H1 (cell line): ENCODE measurements at regions not wholly inside any gene's neighbourhood (a gene's known extent, or its start where the extent isn't known, plus 50 kb on each side); places are given as distances from the start of the nearest gene placed in this dataset.

Source experiments
- CTCF ChIA-PET: fragments of 300-600 bp; sonication (Branson Sonifier 250); formaldehyde crosslinking; loops from one replicate; lab custom pipeline; 2021; ENCODE audit not compliant: partially characterized antibody; lab: Charles Lee
- POLR2A ChIA-PET: fragments of 300-600 bp; sonication (Branson Sonifier 250); formaldehyde crosslinking; loops from one replicate; lab custom pipeline; 2021; ENCODE audit warnings: inconsistent platforms; ENCODE audit not compliant: partially characterized antibody; lab: Charles Lee
- DNase-seq, 2 experiments: peaks; one replicate each; pipeline versions ENCODE4 v3.0.0 to v3.0.0-alpha.2; 2010 to 2022; ENCODE audit warnings: low spot score in 2 of 2, low read depth in 1 of 2, mixed read lengths in 1 of 2
- FAIRE-seq: peaks from 2 replicates; lab custom pipeline; 2011; peaks lifted over from hg19 to GRCh38; lab: Jason Lieb, UNC
- H2AFZ ChIP-seq: 2 replicates; pipeline ENCODE4 v1.8.1; 2012; ENCODE audit warnings: low read length, inconsistent platforms
- H2AK5ac ChIP-seq: 2 replicates; pipeline ENCODE4 v1.6.1; 2013; ENCODE audit warnings: low read depth, low read length
- H2BK120ac ChIP-seq: replicated peaks from 2 replicates; pipeline ENCODE3; 2013; ENCODE audit warnings: low read depth, low read length, inconsistent platforms
- H2BK12ac ChIP-seq: 2 replicates; pipeline ENCODE4 v1.6.1; 2013; ENCODE audit warnings: low read depth, low read length
- H2BK15ac ChIP-seq: 2 replicates; pipeline ENCODE4 v1.6.1; 2013; ENCODE audit warnings: low read length
- H2BK20ac ChIP-seq: 2 replicates; pipeline ENCODE4 v1.6.1; 2013; ENCODE audit warnings: low read length
- H2BK5ac ChIP-seq: 2 replicates; pipeline ENCODE4 v1.6.1; 2013; ENCODE audit warnings: low read depth, low read length
- H3K14ac ChIP-seq: 2 replicates; pipeline ENCODE4 v1.6.1; 2013; ENCODE audit warnings: inconsistent platforms; ENCODE audit not compliant: insufficient read length
- H3K18ac ChIP-seq: 2 replicates; pipeline ENCODE4 v1.6.1; 2013; ENCODE audit warnings: low read length; ENCODE audit errors: extremely low read depth
- H3K23ac ChIP-seq: 2 replicates; pipeline ENCODE4 v1.6.1; 2013; ENCODE audit warnings: inconsistent platforms; ENCODE audit not compliant: insufficient read length
- H3K23me2 ChIP-seq: 2 replicates; pipeline ENCODE4 v1.6.1; 2013; ENCODE audit warnings: low read depth, low read length
- H3K27ac ChIP-seq: 2 replicates; pipeline ENCODE4 v1.6.1; 2011; ENCODE audit warnings: low read depth, low read length, inconsistent platforms
- H3K27me3 ChIP-seq, 4 experiments: replicated peaks in 1 of 4; 1 replicate in 1 of 4; 2 replicates in 3 of 4; pipeline versions ENCODE4 v1.6.1 to v1.8.1; 2011 to 2013; ENCODE audit warnings: low read length in 3 of 4, mild to moderate bottlenecking in 3 of 4, inconsistent platforms in 2 of 4, mixed read lengths in 2 of 4, moderate library complexity in 1 of 4; ENCODE audit not compliant: control insufficient read depth in 3 of 4, insufficient read depth in 3 of 4; ENCODE audit errors: extremely low read depth in 1 of 4
- H3K36me3 ChIP-seq, 4 experiments: 2 replicates each; pipeline versions ENCODE4 v1.6.1 to v1.8.1; 2011 to 2013; ENCODE audit warnings: mild to moderate bottlenecking in 4 of 4, low read length in 3 of 4, moderate library complexity in 2 of 4, control low read depth in 1 of 4, inconsistent platforms in 1 of 4; ENCODE audit not compliant: insufficient read depth in 4 of 4, control insufficient read depth in 2 of 4
- H3K4ac ChIP-seq: replicated peaks from 2 replicates; pipeline ENCODE3; 2013; ENCODE audit warnings: low read length, low read depth, mixed read lengths, inconsistent platforms; ENCODE audit not compliant: insufficient read length
- H3K4me1 ChIP-seq, 4 experiments: replicated peaks in 1 of 4; 1 replicate in 1 of 4; 2 replicates in 3 of 4; pipeline versions ENCODE4 v1.6.1 to v1.8.1; 2011 to 2013; ENCODE audit warnings: low read length in 3 of 4, inconsistent platforms in 2 of 4, mixed read lengths in 1 of 4; ENCODE audit not compliant: insufficient read depth in 4 of 4, control insufficient read depth in 3 of 4
- H3K4me2 ChIP-seq, 2 experiments: 2 replicates each; pipeline versions ENCODE4 v1.6.1 to v1.8.1; 2011 to 2013; ENCODE audit warnings: low read depth in 2 of 2, low read length in 2 of 2, control low read depth in 1 of 2, inconsistent platforms in 1 of 2, mild to moderate bottlenecking in 1 of 2; ENCODE audit not compliant: insufficient read depth in 1 of 2
- H3K4me3 ChIP-seq, 4 experiments: fragments of 200-600, 300-600 bp in 1 of 4; sonication (generic), shearing (Covaris generic), sonication (Bioruptor Twin) in 1 of 4; 2 replicates each; pipeline versions ENCODE4 v1.5.1 to v1.8.1; 2011 to 2016; ENCODE audit warnings: low read length in 4 of 4, low read depth in 3 of 4, control low read depth in 2 of 4, inconsistent platforms in 2 of 4, mild to moderate bottlenecking in 2 of 4, mixed read lengths in 1 of 4, moderate library complexity in 1 of 4; ENCODE audit not compliant: insufficient read depth in 2 of 4; ENCODE audit errors: extremely low read depth in 1 of 4
- H3K56ac ChIP-seq: replicated peaks from 2 replicates; pipeline ENCODE3; 2013; ENCODE audit warnings: low read depth, mild to moderate bottlenecking, mixed read lengths, low read length, inconsistent platforms; ENCODE audit not compliant: insufficient read length
- H3K79me1 ChIP-seq: 2 replicates; pipeline ENCODE4 v1.6.1; 2013; ENCODE audit warnings: low read depth, low read length, control low read depth
- H3K79me2 ChIP-seq, 2 experiments: 2 replicates each; pipeline versions ENCODE4 v1.6.1 to v1.8.1; 2012 to 2013; ENCODE audit warnings: low read length in 2 of 2, mild to moderate bottlenecking in 2 of 2, inconsistent platforms in 1 of 2; ENCODE audit not compliant: insufficient read depth in 2 of 2, control insufficient read depth in 1 of 2
- H3K9ac ChIP-seq, 4 experiments: replicated peaks in 1 of 4; 1 replicate in 1 of 4; 2 replicates in 3 of 4; pipeline versions ENCODE4 v1.6.1 to v1.8.1; 2011 to 2013; ENCODE audit warnings: low read depth in 3 of 4, low read length in 3 of 4, control low read depth in 2 of 4, mild to moderate bottlenecking in 2 of 4, moderate library complexity in 2 of 4, inconsistent platforms in 1 of 4; ENCODE audit errors: extremely low read depth in 1 of 4
- H3K9me3 ChIP-seq, 2 experiments: 2 replicates each; pipeline versions ENCODE4 v1.6.1 to v1.8.1; 2012 to 2013; ENCODE audit warnings: mild to moderate bottlenecking in 2 of 2, moderate library complexity in 2 of 2, control low read depth in 1 of 2, inconsistent platforms in 1 of 2, low read depth in 1 of 2, low read length in 1 of 2, mixed read lengths in 1 of 2; ENCODE audit not compliant: insufficient read depth in 2 of 2
- H4K20me1 ChIP-seq, 2 experiments: replicated peaks in 1 of 2; 2 replicates each; pipeline versions ENCODE3 to v1.8.1; 2011 to 2013; ENCODE audit warnings: inconsistent platforms in 2 of 2, low read length in 2 of 2, mild to moderate bottlenecking in 1 of 2; ENCODE audit not compliant: insufficient read depth in 2 of 2, control insufficient read depth in 1 of 2
- H4K5ac ChIP-seq: 2 replicates; pipeline ENCODE4 v1.6.1; 2013; ENCODE audit warnings: low read length, low read depth, mixed read lengths, inconsistent platforms; ENCODE audit not compliant: insufficient read length
- H4K8ac ChIP-seq: 2 replicates; pipeline ENCODE4 v1.8.0; 2013; ENCODE audit warnings: mild to moderate bottlenecking, moderate library complexity, low read length, inconsistent platforms; ENCODE audit not compliant: insufficient read depth; ENCODE audit errors: extremely low read depth
- H4K91ac ChIP-seq: replicated peaks from 2 replicates; pipeline ENCODE3; 2013; ENCODE audit warnings: low read length, mixed read lengths, inconsistent platforms; ENCODE audit not compliant: insufficient read length
- EP300 ChIP-seq, 2 experiments: IDR thresholded peaks; 1 replicate in 1 of 2; 2 replicates in 1 of 2; pipeline ENCODE4 v1.6.1; 2011 to 2012; ENCODE audit warnings: low read depth in 2 of 2, low read length in 2 of 2, mild to moderate bottlenecking in 2 of 2, borderline replicate concordance in 1 of 2, inconsistent platforms in 1 of 2, moderate library complexity in 1 of 2
- RNF2 ChIP-seq: fragments of 200-900, 300-1000 bp; sonication (generic); IDR thresholded peaks from 2 replicates; pipeline ENCODE4 v1.7.1; 2016; ENCODE audit warnings: borderline replicate concordance, low read depth, mild to moderate bottlenecking, antibody characterized with exemption, low read length; ENCODE audit not compliant: poor library complexity, severe bottlenecking; ENCODE audit errors: missing control alignments
- SRF ChIP-seq: IDR thresholded peaks from 2 replicates; pipeline ENCODE4 v1.6.1; 2011; ENCODE audit warnings: mild to moderate bottlenecking, low read depth, low read length, moderate library complexity
- WGBS, 2 experiments: shearing (Covaris generic) in 1 of 2; methylation state at CpG; one replicate each; pipeline versions ENCODE4 v1.1.6 to v1.1.7; 2013 to 2015; ENCODE audit warnings: low lambda C conversion rate in 2 of 2, mixed read lengths in 2 of 2, inconsistent platforms in 1 of 2, low coverage in 1 of 2, missing lambda C conversion rate in 1 of 2; ENCODE audit not compliant: insufficient replicate concordance in 2 of 2, insufficient coverage in 1 of 2, insufficient read length in 1 of 2; ENCODE audit errors: extremely low coverage in 1 of 2, missing lambda C conversion rate in 1 of 2; 5-methylcytosine and 5-hydroxymethylcytosine counted together

- Histone ChIP-seq H2BK15ac (no peak overlapping the region), H3K23me2 (no peaks in the 10 kb centered on the region), H2AK5ac (no peak overlapping the region), H2BK12ac (no peak overlapping the region), H3K27ac (no peak overlapping the region), H3K4me1 (no peaks in the 10 kb centered on the region), H3K4me3 (no peak overlapping the region), H4K91ac (no peak overlapping the region), H3K9ac (no peak overlapping the region), H2BK20ac (no peak overlapping the region), H3K79me2 (no peaks in the 10 kb centered on the region), H2BK5ac (no peak overlapping the region), H3K27me3 (no peaks in the 10 kb centered on the region), H3K4me2 (no peak overlapping the region), H3K79me1 (no peaks in the 10 kb centered on the region), H3K36me3 (no peaks in the 10 kb centered on the region), H4K8ac (no peak overlapping the region), H3K9me3 (no peaks in the 10 kb centered on the region), H2AFZ (no peak overlapping the region), H3K14ac (no peak overlapping the region), H4K5ac (no peak overlapping the region), H4K20me1 (no peaks in the 10 kb centered on the region), H3K23ac (no peak overlapping the region), H2BK120ac (no peak overlapping the region), H3K4ac (no peak overlapping the region), H3K18ac (no peak overlapping the region), H3K56ac (no peak overlapping the region)
- no peak for FAIRE-seq
- POLR2A ChIA-PET: no interaction called here
- CTCF ChIA-PET: interaction anchor here (0.8 kb wide), 1 partner anchor 13 kb away, joined by 3 read pairs; no protein-coding TSS in a partner anchor
- WGBS, 2 experiments: 92% methylated on average over 2 of the region's 2 CpGs; no CpG with 5 or more reads in 1 of the 2 experiments
- DNase-seq: no peak
- no peak for TF ChIP-seq RNF2
- TF ChIP-seq SRF: no peak
- TF ChIP-seq EP300 (IDR thresholded peaks at IDR 0.05; ENCODE audit: borderline replicate concordance in 1 of 2, low read depth in 2 of 2, low read length in 2 of 2): no peak
Measured at GRCh38 chr12:92029136-92029535, 116.5 kb downstream of the BTG1 start.
